Fibroblast of the conjunctiva (primary cell): ENCODE measurements at regions not wholly inside any gene's neighbourhood (a gene's known extent, or its start where the extent isn't known, plus 50 kb on each side); places are given as distances from the start of the nearest gene placed in this dataset.

ENCODE experiments used
- DNase-seq: peaks from one replicate; pipeline ENCODE4 v3.0.0-alpha.2; 2010; ENCODE audit warnings: low read depth

DNA sequence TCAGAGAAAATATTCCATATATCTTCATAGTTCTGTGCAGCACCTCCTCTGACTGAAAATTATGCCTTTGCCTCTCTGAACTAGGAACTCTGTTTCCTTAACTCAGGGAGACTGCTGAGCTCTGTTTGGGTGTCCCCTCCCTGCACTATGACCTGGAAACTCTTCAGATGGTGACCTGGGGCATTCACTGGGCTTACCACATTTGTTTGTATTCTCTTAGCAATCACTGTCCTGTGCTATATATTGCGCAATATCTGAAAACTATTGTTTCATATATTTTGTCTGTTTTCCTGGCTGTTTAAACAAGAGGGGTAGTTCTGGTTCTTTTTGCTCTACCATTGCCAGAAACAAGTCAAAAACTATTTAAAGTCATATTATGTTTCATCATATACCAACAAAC, 181.8 kb upstream of the KIAA1217 start:
- DNase-seq, result no peak

DNA sequence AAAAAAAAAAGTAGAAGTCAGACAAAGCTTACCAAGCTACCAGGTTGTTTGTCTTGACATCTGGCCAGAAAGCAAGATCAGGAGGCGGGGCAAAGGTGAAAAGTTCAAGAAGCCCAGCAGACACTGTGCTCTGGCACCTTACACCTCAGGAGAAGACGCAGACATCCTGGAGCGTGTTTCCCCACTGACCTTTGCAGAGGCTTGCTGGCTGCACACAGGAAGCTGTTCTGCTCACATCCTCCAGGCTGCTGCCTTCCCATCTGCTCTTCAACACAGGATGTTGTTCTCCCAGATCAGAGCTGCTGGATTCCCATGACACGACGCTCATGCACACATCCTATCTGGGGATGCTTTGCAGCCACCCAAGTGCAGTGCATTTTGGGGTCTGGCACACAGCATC, 174.4 kb upstream of the KIAA1217 start:
- DNase-seq, result no peak

DNA sequence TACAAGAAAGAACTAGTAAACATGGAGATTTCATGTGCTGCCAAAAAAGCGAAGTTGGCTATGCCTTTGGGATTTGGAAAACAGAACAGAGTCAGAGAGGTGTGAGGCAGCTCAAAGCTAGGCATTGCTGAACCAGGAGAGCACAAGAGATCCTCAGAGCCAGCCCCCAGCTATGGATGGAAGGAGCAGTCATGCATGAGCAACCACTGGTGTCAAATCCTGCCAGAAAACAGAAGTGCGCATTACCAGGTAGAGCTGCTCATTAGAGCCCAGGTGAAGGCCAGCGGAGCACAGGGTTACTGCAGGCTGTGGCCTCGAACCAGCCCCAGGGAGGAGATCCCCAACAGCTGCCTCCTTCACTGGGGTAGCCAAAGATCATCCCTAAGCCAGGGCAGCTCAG, 173.2 kb upstream of the KIAA1217 start:
- no peak for DNase-seq

- DNase-seq, result no peak
These were observed 169.6 kb upstream of the KIAA1217 start for GRCh38 chr10:24039315-24039714.

DNA sequence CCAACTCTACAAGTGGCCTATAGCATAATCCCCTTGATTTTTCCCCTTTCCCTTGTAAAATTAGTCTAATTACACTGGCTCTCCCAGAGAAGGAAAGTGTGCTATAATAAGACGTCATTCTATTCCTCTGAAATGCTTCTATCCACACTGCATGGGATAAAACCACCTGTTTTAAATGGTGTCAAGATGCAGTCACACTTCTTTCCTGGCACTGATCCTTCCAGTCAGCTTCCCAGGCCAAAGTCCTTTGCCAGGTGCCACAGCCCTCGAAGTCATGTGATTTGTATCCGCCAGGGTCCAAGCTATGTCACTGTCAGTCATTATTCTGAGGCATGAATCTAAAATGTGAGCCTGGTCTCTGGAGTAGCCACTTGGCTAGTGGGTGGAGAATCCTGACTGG, 169.0 kb upstream of the KIAA1217 start:
- DNase-seq, result no peak

DNA sequence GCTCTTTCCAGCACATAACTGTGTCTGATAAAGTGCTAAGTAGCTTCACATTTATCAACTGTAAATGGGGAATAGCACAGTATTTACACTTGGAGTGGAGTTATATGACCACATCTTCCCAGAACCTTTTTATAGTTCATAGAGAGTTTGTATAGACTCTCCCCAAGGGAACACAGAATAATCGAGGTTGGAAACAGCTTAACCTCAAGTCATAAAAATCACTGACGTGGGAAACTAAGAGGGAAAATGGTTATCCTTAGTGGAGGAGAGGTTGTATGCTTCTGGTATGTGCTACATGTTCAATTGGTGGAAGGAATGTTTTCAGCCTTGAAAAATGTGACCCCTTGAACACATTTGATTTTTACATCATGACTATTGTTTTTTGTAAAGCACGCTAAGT, 167.9 kb upstream of the KIAA1217 start:
- DNase-seq, result no peak

- DNase-seq, result no peak
These were observed 167.1 kb upstream of the KIAA1217 start for GRCh38 chr10:24041834-24042233.

DNA sequence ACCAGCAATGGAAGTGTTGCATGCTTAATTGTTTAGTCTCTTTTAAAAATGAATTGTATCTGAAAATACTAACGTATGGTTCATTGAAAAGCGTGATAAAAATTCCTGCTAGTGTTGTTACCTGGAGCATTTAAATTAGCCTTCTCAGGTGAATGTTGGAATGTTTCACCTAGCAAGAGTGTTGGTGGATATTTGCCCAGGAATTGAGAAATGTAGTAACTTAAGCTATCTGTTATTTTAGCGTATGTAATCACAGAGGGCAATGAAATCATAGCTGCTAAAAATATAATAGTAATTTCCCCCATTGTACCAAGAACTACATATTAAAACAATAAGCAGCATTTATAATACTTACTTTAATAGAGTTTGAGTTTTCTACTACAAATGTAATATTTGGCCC, 166.1 kb upstream of the KIAA1217 start:
- no peak for DNase-seq

DNA sequence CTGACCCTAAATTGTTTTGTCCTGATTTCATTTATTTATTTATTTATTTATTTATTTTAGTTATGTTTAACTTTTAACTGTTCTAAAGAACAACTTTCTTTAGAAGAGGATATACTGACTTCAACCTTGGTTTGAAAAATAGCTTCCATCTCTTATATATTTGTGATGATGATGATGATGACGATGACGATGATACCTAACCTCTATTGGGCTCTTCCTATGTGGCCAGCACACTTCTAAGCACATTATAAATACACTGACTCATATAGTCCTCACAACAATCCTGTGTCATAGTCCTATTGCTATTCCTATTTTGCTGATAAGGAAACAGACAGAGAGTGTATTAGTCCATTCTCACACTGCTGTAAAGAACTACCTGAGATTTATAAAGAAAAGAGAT, 162.9 kb upstream of the KIAA1217 start:
- DNase-seq, result no peak

GRCh38 chr10:24047176-24047575, 161.8 kb upstream of the KIAA1217 start:
- DNase-seq, result no peak

- no peak for DNase-seq
These were observed 154.5 kb upstream of the KIAA1217 start for GRCh38 chr10:24054421-24054820.

GRCh38 chr10:24080207-24080606, 128.7 kb upstream of the KIAA1217 start:
- no peak for DNase-seq

DNA sequence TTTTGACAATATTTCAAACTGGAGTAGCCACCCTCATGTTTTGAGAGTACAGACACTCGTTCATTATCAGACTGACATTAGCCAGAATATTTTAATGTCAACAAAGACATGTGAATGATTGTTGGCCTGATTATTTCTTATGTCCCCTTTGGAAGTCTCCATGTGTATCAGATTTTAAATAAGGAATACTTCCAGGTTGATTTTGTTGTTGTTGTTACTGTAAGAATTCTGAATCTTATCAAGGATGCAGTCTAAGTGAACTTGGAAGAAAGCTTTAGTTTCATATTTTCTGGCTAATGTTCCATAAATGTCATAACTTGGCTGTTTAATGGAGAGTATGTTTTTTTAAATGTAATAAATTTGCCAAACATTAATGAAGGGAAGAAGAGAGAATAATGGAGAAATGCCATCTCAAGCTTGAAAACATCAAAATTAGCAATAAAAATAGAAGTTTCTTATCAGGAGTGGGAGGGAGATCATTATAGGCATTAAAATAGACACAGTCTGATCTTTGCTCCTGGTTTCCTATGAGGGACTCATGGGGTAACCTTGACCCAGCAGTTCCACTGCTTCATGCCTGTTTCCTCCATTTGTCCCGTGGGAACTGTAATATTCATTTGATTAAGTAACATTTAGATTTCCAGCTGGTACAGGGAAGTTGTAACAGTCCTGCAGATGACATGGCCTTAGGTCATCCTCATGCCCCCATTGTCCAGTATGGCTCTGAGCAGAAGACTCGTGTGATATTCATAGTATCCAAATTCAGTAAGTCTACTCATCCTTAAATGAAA, 122.4 kb upstream of the KIAA1217 start:
- DNase-seq, result no peak

GRCh38 chr10:24091256-24091655, 117.7 kb upstream of the KIAA1217 start:
- DNase-seq, result no peak

GRCh38 chr10:24096281-24096680, 112.7 kb upstream of the KIAA1217 start:
- no peak for DNase-seq

DNA sequence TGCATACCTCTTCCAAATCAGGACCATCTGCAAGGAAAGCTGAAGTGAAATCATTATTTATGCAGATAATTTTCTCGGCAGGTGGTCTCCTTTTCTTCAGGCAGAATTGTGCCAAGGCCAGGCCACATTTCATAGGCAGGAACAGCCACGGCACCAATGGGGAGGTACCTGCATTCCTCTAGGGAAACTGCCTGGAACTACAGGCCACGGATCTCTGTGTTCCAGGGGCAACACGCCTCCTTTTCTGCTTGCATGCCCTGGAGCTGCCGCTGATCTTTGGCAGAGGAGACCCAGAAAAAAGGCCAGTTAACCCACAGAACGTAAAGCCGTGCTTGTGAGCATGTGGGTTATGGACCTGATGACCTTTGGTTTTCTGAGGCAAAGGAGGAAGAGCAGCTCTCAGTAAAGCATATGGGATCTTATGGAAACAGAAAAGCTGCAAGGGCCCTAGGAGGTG, 111.2 kb upstream of the KIAA1217 start:
- no peak for DNase-seq

GRCh38 chr10:24104895-24105294, 104.0 kb upstream of the KIAA1217 start:
- DNase-seq, result no peak

DNA sequence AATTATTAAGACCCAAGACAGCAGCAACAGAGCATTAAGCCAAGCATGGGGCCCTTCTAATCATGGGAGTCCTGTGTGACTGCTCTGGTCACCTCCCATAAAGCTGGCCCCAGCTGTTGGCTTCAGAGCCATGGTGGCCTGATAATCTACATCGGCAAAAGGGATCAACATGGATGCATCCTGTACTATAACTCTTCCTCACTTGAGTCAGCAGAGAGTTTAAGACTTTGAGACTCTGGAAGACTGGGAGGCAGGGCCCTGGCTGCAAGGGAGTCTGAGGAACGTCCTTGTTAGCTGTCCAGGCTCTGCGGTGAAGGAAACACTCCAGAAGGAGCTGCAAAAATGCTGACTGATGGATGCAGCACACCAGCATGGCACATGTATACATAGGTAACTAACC, 95.0 kb upstream of the KIAA1217 start:
- no peak for DNase-seq

DNA sequence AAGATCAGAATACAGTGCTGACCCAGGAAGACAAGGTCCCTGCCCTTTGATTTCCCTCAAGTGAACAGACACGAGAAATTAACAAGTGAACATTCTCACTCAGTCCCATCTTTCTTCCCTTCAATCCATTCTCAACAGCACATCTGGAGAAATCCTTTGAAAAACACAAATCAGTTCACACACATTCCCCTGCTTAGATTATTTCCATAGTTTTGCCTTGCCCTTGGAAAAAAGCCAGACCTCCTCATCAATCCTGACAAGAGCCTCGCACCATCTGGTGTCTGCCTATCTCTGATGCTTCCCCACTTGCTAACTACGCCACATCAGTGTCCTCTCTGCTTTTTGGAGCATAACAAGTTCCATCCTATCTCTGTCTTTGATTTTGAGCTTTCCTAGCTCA, 94.4 kb upstream of the KIAA1217 start:
- no peak for DNase-seq

- DNase-seq, result no peak
These were observed 93.5 kb upstream of the KIAA1217 start for GRCh38 chr10:24115403-24115802.

- no peak for DNase-seq
These were observed 90.7 kb upstream of the KIAA1217 start for GRCh38 chr10:24118246-24118645.

DNA sequence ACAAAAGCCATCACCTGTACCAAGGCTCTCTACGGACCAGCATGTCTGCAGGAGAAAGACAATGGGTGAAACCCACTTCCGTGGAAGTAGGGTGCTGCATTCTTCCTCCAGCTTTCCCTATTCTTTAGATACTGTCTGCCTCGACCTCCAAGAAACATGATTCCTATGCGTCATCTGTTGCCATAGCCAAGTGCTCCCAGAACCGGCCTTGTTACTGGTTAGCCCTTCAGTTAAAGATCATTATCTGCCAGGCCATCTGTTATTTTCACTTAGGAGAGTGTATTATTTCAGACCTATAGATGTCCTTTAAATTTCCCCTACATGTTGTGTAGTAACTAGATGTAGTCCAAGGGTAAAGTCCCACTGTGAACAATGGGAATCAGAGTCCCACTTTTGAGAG, 89.0 kb upstream of the KIAA1217 start:
- DNase-seq, result no peak

DNA sequence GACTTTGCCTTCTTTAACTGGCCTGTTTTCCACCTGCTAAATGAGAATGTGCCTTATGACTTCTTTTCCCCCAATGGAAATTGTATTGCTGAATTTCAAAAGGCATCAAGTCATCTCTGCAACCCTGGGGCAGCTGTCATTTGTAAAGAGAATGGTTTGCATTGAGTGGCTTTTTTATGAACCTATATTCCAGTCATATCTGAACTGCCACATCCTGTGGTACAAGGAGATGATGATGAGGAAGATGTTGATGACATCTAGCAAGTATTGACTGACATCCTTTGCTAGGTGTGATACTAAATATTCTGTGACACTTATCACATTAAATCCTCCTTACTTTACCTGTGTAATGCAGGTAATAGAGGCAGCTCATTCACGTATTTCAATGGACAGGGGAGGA, 88.3 kb upstream of the KIAA1217 start:
- DNase-seq, result no peak

GRCh38 chr10:24127516-24127915, 81.4 kb upstream of the KIAA1217 start:
- no peak for DNase-seq
